Limb (tissue), 2 donors: ENCODE measurements at regions not wholly inside any gene's neighbourhood (a gene's known extent, or its start where the extent isn't known, plus 50 kb on each side); places are given as distances from the start of the nearest gene placed in this dataset.
"Not testable (repeated sequence)": the region's sequence is repeated elsewhere in the genome, so short reads cannot be mapped to it uniquely, and the experiment has no call there.

ENCODE experiments used
- DNase-seq, 2 donors: peaks; one replicate each; pipeline ENCODE4 v3.0.0-alpha.2; 2016; ENCODE audit errors: extremely low spot score in 2 of 2

DNA sequence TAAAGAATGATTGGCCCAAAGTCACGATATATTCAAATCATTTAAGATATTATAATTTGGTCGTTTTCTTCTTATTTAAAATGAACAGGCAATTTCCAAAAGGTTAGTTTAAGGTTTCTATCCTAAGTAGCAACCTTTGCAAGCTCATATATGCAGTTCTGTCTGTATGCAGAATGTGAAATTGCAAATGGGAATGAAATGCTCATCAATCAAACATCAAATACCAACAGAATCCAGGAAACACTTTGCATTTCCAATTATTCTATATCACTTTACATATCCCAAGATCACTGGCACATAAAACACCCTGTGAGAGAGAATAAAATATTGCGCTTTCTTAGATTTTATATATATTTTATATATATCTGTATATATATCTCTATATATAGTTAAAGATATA lies 237.3 kb downstream of the NRIP1 start:
- no peak for DNase-seq

DNA sequence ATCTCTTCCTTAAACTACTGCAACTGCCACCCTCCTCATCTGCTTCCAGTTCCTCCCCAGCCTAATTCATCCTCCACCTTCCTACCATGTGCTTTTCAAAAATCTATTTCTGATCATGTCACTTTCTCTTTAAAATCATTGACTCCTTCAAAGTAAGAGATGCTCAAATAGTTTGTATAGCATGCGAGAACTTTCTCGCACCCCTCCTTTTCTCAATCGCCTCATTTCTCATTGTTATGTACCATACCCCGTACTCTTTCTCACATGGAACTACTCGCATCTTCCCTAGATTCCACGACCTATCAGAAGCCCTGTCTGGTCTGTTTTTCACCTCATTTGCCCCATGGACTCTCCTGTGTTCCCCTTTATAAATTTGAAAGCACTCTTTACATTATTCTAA lies 238.2 kb downstream of the NRIP1 start:
- DNase-seq = no peak

DNA sequence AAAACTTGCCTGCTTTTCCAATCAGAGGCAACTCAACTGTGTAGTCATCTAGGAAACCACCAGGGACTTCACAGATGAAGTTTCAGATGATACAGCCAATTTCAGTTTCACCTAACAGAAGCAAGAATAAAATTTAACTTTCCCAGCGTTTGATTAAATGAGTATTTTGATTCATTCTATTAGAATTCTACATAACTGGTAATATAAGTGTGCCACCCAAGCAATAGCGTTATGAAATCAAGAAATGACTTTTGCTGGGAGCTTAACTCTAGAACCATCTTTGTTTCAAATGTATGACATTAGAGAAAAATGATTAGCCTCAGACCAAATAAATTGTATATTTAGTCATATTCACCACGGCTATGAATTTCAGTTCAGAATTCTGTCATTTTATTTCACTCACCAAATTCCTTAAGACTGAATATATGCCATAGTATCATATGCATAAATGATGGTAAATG lies 239.3 kb downstream of the NRIP1 start:
- DNase-seq = no peak

GRCh38 chr21:14824126-14824525 lies 240.7 kb downstream of the NRIP1 start:
- DNase-seq = no peak

DNA sequence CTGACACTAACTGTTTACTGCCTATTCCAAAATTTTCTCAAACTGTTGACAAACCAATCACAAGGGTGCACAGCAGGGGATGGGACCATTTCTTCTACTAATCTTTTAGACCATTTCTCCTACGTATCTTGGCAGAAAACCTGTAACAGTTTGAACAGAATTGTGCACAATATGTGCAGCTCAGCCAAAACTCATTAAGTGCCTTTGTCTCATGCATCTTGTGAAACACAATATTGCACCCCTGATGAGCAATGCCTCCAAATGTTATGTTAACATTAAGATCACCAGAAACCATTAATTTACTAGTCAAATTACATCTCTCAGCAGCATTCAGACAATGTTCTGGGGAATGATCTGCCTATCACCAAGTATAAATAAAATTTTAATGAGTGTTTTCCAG lies 247.5 kb downstream of the NRIP1 start:
- DNase-seq = no peak

GRCh38 chr21:14814991-14815390 lies 249.8 kb downstream of the NRIP1 start:
- DNase-seq = no peak

DNA sequence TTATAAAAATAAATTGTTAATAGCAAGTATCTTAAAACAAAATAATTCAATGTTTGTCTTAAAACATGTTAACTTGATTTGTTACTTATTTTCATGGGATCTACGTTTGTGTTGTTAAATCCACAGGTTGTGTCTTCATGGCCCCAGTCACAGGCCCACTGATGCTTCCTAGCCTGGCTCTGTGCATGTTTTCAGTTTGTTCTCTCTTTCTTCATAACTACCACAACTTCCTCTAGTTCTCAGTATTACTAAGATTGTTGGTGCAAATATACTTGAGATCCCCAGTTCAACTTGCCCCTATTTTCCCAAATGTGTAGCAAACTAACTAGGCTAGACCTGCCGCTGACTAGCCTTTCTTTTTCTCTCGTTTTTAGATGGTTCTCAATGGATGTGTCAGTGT lies 250.5 kb downstream of the NRIP1 start:
- DNase-seq = no peak

DNA sequence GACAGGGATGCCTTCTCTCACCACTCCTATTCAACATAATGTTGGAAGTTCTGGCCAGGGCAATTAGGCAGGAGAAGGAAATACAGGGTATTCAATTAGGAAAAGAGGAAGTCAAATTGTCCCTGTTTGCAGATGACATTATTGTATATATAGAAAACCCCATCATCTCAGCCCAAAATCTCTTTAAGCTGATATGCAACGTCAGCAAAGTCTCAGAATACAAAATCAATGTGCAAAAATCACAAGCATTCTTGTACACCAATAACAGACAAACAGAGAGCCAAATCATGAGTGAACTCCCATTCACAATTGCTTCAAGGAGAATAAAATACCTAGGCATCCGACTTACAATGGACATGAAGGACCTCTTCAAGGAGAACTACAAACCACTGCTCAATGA lies 258.1 kb upstream of the SAMSN1 start:
- DNase-seq = not testable (repeated sequence)

- no peak for DNase-seq
Measured at GRCh38 chr21:14797543-14797942, 251.4 kb upstream of the SAMSN1 start.

DNA sequence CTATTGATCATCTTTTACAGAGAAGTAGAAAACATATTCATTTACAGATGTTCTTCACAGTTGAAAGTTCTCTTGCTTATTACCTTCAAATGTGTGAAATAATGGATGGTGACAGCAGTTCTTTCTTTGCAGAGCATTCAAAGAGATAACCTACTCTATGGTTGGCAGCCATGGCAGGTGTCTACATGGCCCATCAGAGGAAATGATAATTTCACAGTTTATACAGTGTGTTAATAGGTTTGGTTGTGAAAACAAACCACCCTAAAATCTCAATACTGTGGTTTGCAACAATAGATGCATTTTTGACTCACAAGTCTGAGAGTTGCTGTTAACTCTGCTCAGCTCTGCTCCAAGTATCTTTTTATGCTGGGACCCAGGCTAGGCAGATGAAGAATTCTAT lies 241.2 kb upstream of the SAMSN1 start:
- DNase-seq = no peak

DNA sequence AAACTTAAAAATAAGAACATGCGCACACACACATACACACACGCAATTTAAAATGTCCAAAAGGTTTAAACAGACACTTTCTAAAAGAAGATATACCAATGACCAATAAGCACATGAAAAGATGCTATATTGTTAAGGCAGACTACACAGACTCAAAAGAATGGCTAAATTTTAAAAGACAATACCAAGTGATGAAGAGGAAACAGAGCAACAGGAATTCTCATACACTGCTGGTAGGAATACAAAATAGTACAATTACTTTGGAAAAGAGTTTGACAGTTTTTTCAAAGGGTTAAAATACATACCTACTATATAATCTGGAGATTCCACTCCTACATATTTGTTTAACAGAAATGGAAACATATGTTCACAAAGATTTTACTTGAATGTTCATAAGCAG lies 239.6 kb upstream of the SAMSN1 start:
- DNase-seq = no peak

DNA sequence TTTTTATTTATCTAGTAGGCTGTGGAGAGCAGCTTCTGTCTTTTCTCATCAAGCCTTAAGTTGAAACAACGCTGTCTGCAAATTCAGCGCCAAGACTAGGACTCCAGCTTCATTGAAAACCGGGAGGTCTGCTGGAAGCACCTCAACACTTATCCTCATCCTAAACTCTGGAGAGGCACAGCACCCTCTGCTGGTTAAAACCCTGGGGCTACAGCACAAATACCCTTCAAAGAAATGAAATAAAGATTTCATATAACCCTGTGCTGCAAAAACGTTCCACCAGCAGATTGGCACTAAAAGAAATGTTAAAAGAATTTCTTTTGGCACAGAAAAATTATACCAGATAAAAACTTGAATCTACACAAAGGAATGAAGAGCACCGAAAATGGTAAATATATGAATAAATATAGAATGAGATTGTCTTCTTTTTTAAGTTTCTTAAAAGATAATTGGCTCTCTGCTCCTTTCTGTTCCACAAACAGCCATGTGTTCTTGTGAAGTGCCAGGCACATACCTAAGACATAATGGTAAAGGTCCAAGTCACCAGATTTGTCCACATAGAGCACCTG lies 227.7 kb upstream of the SAMSN1 start:
- no peak for DNase-seq

- no peak for DNase-seq
Measured at GRCh38 chr21:14771593-14771992, 225.5 kb upstream of the SAMSN1 start.

DNA sequence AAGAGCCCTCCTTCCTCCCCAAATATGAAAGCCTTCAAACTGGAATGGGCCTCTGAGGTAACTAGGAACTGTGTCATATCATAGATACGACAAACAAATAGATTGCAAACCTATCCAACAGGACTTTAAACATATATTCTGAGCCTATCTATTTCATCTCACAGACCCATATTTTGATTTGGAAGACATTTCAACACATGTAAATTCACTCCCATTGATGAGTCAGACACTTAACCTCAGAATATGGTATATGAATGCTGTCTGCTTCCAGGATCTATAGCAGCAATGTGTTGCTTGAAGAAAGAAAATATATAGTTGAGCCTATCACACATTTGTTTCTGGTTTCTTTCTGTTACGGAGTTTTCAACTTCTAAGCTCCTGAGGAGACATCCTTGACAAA lies 221.9 kb upstream of the SAMSN1 start:
- DNase-seq = no peak

DNA sequence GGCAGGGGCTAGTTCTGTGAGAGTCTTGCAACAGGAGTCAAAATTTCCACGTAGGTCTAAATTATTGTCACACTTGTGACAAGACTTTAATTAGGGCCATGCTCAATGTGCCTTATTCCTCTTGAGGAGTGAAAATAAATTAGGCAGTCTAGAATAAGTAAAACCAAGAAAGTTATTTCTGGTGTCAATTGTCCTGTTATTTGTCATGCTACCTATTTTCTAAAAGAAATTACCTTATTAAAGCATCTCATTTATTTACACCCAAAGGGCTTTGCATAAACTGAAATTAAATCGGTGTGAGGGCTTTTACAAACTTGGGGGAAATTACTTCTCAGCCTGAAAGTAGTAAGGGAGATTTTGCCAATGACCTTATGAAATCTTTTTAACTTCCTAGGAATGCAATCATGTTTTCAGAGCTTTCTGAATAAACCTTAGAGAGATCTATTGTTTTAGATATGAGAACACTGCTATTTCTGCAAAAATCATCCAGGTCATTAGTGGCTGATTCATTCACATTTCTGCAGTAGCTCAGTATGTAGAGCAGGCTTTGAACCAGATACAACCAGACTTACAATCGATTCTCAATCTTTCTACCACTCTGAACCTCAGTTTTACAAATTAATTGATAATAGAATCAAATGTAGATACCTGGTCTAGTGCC lies 221.2 kb upstream of the SAMSN1 start:
- no peak for DNase-seq

DNA sequence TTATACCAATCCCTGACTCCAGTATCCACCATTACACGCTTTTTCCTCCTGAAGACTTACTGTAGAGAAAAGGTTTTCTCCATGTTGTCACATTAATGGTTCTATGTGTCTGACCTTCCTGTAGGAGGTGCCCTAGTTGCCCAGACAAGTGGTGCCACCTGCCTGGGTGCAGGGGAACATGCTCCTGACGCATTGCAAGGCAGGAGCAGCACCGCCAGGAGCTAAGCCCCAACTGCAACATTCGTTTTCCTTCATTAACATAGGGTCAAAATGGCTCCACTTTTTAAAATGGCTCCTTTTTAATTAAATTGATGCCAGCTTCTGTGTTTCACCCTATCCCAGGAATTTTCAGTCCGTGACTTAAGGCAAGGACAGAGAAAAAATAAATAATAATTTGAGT lies 220.1 kb upstream of the SAMSN1 start:
- no peak for DNase-seq

DNA sequence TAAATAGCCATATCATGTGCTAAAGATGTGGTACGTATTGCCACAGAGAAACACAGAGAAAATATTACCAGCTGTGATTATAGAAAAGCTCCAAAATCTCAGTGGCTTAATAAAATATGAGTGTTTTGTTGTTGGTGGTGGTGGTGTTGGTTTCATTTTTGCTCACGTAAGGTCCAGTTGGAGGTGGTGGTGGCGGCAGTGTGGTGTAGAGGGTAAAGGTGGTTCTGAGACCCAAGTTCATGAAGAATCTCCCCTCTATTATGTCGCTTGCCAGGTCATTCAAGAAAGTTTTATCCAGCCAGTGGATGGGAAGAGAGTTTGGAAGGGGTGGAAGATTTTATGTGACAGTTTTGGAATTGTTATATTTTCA lies 217.6 kb upstream of the SAMSN1 start:
- no peak for DNase-seq

GRCh38 chr21:14762734-14763694 lies 216.9 kb upstream of the SAMSN1 start:
- DNase-seq = no peak

GRCh38 chr21:14762327-14762726 lies 216.2 kb upstream of the SAMSN1 start:
- no peak for DNase-seq

GRCh38 chr21:14759285-14759684 lies 213.2 kb upstream of the SAMSN1 start:
- DNase-seq = no peak

- DNase-seq = no peak
Measured at GRCh38 chr21:14758849-14759248, 212.7 kb upstream of the SAMSN1 start.

GRCh38 chr21:14757533-14758327 lies 211.6 kb upstream of the SAMSN1 start:
- DNase-seq = no peak
